ENCODE measurements at regions not wholly inside any gene's neighbourhood (a gene's known extent, or its start where the extent isn't known, plus 50 kb on each side); places are given as distances from the start of the nearest gene placed in this dataset.

GRCh38 chr5:91840412-91840811 is 457.3 kb upstream of the ARRDC3 start:
- no peak for TF ChIP-seq CTCF (conservative IDR thresholded peaks at IDR 0.05; ENCODE audit: low read depth in 2 of 2)
- TF ChIP-seq EZH2 (IDR thresholded peaks at IDR 0.05; ENCODE audit: low read depth, unreplicated experiment), result no peak
- no peak for TF ChIP-seq EZH2phosphoT487 (IDR thresholded peaks at IDR 0.05; ENCODE audit: unreplicated experiment)
- no peak for TF ChIP-seq JUNB (IDR thresholded peaks at IDR 0.05; ENCODE audit: unreplicated experiment)
- TF ChIP-seq REST (IDR thresholded peaks at IDR 0.05; ENCODE audit: unreplicated experiment), result no peak
- no peak for TF ChIP-seq POLR2AphosphoS5 (IDR thresholded peaks at IDR 0.05; ENCODE audit: low read depth)
- no peak for TF ChIP-seq CREB1 (CRISPR knock-in tag; IDR thresholded peaks at IDR 0.05; ENCODE audit: low read depth)
- no peak for TF ChIP-seq ZNF462 (CRISPR knock-in tag; IDR thresholded peaks at IDR 0.05)
- no peak for TF ChIP-seq ETS1 (IDR thresholded peaks at IDR 0.05)
- no peak for TF ChIP-seq ZNF331 (CRISPR knock-in tag; IDR thresholded peaks at IDR 0.05; ENCODE audit: low read depth)
- TF ChIP-seq STAT1 (IDR thresholded peaks at IDR 0.05; ENCODE audit: unreplicated experiment), result no peak
- no peak for TF ChIP-seq ZNF114 (CRISPR knock-in tag; IDR thresholded peaks at IDR 0.05)

Measured in GM23338 (cell line).